Stimulated activated naive CD4-positive, alpha-beta T cell (primary cell): ENCODE measurements at regions not wholly inside any gene's neighbourhood (a gene's known extent, or its start where the extent isn't known, plus 50 kb on each side); places are given as distances from the start of the nearest gene placed in this dataset.
"Not testable (repeated sequence)": the region's sequence is repeated elsewhere in the genome, so short reads cannot be mapped to it uniquely, and the experiment has no call there.

ENCODE experiments used
- DNase-seq, 6 experiments: peaks; one replicate each; lab custom pipeline; 2025; lab: John Stamatoyannopoulos, UW

DNA sequence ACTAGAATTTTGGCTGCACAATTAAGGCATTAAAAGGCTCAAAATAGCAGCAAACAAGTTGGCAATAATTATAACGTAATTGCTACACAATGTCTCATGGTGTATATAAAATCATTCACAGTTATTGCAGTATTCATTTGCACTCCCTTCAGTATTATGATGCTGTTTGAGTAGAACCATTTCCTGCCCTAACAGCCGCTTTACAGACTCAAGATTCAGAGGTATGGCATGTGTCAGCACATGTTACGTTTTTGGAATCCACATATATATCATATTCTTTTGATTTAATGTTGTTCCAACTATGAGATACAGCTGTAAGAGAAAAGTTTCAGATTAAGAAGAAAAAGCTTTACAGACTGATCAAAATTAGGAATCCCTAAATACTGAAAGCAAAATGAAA is 56.3 kb upstream of the NCKAP5 start:
- no peak for DNase-seq

DNA sequence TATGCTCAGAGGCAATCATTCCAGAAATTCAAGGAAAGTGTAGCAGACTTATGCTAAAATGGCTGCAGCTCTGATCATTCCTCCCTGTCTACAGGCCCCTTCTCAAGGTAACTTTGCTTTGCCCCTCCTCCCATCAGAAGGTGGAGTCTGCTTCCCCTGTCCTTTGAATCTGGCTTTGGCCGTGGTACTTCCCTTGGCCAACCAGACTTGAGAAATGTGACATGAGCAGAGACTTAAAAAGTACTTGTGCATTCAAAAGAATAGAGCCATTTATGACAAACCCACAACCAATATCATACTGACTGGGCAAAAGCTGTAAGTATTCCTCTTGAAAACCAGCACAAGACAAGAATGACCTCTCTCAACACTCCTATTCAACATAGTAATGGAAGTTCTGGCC is 59.5 kb upstream of the NCKAP5 start:
- no peak for DNase-seq

DNA sequence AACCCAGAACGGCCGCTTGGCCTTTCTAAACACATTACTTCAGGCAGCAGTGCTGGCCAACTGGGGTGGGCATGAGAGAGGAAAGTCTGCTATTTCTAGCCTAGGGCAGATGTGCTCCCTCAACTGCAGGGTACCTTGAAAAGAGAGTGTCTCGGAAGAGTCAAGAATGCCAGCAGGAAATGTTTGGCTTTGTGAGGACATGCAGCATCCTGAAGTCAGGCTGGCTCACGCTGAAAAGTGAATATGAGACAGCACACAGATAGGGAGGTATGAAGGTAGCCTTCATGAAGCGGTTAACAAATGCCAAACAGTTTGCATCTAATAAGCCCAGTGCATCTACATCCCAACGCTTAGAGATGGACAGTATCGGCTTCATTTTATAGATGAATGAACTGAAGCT is 65.0 kb upstream of the NCKAP5 start:
- DNase-seq = no peak

DNA sequence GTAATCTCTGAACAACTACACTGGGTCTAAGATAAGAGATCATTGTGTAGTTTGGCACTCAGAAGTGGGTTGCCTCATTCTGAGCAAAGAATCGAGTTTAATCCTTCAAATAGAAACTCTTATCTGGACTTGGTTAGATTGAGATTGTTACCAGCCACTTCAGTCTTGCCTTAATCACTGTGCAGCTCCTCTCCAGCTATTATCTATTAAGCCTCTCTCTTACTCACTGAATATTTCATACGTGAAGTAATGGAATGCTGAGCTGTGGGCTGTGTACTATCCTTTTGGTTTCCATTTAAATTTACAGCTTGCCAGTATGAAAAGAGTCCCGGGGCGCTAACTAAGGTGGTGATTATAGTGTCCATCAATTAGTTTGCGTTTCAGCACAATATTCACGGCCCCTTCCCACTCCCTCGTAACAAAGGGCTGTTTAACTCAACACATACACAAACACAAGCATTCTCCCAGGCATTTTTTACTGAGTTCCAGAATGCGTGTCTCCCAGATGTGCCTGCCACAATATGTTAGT is 65.7 kb upstream of the NCKAP5 start:
- no peak for DNase-seq

DNA sequence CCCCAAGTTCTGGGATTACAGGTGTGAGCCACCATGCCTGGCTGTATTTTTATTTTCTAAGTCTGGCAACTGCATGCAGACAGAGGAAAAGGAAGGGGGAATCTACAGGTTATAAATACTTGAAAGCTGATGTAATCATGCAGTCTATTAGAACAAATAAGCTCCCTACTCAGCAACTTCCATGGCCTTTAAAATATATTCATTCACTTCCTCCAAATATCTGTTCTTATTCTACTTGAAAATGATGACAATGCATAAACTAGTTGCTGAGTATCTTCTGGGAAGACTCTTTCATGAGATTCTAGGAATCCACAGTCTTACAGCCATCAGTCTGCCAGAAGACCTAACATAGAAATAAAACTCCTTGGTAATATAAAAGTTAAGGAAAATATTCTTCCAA is 66.9 kb upstream of the NCKAP5 start:
- no peak for DNase-seq

DNA sequence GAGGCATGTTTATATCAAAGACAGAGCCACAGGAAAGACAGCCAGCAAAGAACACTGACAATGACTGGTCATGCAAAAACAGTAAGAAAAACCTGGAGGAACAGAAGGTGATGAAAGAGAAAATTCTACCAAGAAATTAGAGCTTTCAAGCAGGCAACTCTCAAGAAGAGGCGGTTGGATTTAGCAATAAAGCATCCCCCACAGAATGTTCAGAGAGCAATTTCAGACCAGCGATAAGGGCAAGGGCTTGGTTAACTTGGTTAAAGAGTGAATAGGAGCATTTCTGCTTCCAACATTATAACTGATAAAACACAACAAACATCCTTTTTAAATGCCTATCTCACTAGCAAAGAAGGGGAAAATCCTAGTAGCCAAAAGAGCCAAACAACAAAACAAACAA is 68.0 kb upstream of the NCKAP5 start:
- no peak for DNase-seq

DNA sequence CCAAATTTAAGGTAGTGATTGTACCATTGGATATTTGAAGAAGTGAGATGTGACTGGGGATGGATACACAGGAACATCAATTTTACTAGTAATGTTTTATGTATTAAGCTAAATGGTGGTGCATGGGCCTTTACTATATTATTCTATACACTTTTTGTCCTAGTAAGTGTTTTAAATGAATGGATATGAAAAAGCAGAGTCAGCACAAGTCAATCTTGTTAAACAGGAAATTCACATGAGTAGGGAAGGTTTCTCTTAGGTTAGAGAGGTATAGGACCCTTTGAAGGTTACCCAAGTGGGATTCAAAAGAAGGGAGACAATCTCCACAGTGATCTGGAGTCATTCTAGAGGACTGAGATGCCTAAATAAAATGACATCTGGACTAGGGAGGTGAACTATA is 71.8 kb upstream of the NCKAP5 start:
- no peak for DNase-seq

DNA sequence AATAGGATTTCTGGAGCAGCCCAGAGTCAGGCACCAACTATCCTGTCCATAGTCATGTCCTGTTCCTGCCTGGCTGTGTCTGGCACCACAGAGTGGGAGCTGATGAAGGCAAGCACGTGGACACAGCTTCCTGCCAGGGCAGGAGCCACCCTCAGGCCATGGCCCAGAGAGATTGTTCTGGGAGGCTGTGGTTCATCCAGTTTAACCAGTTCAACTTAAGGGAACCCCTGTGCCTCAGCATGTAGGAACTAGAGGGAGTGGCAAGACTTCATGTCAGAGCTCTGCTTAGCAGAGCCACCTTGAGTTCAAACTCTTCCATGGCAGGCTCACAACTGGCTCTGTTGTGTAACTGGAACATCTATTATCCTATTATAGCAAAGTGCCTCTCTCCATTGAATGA is 73.2 kb upstream of the NCKAP5 start:
- no peak for DNase-seq

DNA sequence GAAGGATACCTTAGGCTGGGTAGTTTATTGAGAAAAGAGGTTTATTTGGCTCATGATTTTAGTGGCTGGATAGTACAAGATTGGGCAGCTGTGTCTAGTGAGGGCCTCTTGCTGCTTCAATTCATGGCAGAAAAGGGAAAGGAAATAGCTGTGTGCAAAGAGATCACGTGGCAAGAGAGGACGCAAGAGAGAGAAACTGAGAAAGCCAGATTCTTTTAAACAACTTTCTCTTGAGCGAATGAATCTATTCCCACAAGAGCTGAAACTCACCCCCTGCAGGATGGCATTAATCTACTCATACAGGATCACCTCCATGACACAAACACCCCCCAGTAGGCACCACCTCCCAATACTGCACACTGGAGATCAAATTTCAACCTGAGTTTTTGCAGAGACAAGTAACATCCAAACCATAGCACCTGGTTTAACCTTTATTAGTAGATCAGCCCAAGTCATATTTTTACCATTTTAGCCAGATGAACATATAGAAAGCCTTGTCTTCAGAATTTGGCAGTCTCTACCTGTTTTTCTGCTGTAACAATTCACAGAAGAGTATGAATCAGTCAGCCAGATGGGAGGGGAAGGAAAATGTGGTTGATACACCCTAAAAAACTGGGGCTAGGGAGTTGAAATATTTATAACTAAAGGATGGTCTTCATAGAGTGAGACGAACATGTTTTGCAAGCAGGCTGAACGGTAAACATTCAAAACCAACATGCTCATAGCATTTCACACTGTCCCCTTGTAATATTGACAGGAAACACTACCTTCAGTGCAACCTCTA is 73.9 kb upstream of the NCKAP5 start:
- DNase-seq = no peak

DNA sequence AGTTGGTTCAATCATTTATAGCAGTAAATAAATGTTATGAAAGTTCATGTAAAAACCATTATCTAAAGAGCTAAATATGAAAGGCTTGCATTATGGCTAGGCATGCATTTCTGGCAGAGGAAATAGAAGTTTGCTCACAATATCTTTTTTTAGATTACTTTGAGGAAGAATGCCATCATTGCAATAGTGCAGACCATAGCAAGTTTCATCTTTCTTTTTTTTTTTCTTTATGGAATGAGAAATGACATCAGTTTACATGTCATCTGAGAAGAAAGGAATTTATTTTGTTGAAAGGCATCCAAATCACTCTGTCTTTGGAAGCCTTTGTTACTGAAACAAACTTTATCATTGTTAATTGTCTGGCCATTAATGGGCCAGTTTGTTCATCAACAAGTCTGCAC is 74.5 kb upstream of the NCKAP5 start:
- DNase-seq = no peak

DNA sequence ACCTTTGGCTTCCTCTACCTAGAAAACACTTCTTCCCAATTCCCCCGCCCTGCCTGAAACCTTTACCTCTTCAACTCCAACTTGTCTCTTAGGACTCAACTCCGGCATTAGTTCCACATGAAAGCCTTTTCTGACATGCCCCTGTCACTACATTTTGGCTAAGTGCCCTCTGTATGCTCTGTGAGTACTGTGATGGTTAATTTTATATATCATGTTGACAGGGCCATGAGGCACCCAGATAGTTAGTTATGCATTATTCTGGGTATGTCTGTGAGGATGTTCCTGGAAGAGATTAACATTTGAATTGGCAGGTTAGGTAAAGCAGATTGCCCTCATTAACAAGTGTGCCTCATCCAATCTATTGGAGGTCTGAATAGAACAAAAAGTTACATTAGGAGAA is 75.6 kb upstream of the NCKAP5 start:
- DNase-seq = no peak

DNA sequence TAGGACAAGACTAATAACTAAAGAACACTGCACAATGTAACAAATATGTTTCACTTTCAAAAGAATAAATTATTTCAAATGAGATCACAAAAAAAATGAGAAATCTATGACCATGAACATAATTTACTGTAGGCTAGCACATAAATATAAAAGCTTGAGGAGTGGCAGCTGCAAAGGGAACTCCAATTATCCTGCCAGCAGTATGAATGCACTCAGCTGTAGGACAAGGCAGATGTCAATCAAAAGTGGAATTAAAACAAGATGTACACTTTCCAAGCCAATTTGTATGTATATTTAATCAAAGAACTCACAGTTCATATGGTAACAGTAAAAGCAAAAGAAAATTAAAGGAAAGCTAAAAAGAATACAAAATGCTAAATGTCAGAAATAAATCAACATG is 76.6 kb upstream of the NCKAP5 start:
- no peak for DNase-seq

DNA sequence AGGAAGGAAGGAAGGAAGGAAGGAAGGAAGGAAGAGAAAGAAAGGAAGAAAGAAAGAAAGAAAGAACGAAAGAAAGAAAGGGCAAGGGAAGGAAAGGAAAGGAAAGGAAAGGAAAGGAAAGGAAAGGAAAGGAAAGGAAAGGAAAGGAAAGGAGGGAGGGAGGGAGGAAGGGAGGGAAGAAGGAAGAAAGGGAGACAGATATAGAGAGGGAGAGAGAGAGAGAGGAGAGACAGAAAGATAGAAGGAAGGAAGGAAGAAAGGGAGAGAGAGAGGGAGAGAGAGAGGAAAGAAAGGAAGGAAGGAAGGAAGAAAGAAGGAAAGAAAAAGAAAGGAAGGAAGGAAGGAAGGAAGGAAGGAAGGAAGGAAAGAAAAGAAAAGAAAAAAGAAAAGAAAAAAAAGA is 79.1 kb upstream of the NCKAP5 start:
- not testable (repeated sequence) for DNase-seq

DNA sequence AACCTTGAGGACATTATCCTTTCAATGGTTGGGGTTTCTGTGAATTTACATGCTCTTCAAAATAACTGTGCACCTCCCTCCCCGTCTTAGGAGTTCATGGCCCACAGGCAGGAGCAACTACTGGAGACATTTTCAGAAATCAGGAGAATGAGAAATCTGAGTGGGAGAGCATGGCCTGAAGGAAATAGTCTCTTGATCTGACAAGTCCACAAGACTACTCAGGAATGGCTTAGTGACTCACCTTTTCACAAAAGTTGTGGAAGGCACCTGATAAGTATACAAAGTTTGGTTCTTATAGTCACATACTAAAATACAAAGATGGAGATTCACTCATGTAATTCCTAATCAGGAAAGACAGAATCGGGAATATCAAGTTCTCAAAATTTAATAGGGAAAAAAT is 83.6 kb upstream of the NCKAP5 start:
- no peak for DNase-seq

DNA sequence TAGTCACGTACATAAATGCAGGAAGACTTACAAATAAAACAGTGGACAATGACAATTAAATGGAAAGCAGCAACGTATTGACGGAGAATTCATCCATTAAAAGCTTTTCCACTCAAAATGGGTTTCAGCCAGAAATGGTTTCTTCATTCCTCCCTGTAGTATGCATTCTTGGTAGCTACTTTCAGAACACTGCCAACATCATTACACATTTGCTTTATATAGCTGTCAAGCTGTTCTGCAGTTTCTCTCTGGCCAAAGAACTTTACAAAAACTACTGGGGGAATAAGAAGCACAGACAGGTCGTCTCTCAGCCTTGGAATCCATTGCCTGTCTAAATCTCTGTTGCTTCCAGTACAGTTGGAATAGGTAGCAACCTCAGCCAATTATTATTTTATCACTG is 84.1 kb upstream of the NCKAP5 start:
- no peak for DNase-seq

DNA sequence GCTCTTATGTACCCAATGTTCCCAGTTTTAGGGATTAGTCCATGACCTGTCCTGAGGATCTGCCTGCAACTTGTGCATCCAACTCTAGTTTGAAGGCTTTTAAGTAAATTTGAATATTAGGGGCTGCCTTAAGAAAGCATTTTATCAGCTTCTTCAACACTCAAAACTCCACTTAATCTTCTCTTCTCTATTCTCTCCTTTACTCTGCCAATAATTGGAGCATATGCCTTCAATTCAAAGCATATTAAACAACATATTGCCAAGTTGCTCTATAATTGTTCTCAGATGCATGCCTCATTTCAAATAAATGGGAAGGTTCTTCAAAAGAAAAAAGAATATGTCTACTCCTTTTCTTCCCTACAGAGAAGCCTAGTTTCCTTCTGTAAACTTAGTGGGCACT is 84.8 kb upstream of the NCKAP5 start:
- no peak for DNase-seq

DNA sequence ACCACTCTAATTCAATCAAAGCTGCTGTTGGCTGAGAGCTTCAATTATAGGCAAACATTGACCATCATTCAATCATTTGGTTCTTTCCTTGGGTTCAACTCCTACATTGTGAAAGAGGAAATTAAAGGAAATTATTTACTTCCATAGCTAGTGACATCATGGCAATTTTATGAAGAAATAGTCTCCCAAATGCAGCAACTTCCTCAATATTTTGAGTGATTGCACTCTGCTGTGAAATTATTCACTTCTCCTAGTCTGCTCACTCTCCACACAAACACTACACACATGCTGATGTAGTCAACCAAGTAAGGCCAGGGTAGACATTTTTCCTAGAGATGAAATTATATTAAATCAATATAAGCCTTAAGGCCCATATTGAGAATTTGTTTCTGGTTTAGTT is 86.7 kb upstream of the NCKAP5 start:
- DNase-seq = no peak

DNA sequence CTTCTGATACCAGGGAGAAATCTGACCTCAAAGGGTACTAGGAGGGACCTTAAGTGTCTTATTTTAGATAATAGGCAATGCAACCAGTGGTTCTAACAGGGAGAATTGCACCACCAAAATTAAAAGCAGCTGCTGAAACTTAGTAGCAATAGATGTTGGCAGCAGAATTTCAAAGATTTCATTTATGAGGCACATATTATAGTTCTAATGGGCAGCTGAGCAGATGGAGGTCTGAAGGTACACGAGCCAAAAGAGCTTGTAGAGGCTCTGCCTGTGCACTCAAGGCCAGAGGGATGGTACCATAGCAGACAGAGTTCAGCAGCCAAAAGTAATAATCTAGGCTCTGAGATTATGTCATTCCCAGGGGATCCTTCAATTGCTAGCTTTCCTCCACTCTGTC is 87.3 kb upstream of the NCKAP5 start:
- DNase-seq = no peak

DNA sequence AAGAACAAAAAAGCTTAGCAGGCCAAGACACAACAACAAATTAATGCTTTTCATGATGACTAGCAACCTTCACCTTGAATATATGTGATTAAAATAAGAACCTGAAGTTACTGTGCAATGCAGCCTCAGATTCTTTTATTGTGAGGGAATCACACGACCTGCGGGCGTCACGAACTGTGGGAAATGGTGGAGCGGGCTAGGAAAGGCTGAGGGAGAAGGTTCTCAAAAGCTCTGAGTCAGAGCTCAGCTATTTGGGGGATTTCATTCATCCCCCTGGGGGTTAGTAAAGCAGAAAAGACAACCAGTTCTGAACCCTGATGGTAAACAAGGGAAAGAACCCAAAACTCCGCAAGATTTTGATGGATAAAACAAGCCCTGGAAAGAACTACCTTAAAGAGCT is 89.3 kb upstream of the NCKAP5 start:
- no peak for DNase-seq

DNA sequence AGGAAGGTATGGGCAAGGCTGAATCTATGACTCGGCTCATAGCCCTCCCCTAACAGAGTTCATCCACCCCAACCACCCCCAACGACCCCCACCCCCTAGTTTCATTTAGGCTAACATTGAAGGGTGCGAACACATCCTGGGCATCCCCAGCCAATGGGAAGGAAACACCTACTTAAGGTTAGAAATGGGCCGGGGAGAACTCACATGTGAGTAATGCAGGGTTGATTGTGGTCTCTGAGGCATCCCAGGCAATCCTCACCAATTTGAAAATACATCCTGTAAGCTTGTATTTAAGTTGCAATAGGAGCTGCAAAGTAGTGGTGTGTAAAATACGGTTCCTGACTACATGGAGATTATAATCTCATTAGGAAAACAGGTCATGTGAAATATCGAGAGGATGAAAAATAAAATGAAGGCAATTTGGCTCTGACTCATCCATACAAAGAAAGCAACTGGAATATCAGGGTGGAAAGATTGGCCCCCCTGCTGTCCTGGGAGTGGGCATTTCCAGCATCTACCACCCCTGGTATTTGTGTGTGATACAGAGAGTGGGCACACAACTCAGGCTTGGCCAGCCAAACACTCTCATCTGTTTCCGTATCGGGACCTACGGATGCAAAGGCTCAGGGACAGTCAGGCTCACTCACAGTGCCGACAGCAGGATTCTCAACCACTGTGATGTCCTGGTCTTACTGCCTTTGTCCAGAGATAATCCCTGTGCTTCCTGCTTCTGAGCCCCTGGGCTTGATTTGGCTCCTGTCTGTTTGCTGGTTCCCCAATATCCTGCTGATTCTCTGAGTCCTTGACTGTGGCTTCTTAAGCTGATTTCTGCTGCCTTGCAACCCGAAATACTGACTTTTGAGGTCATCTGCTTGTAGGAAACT is 90.0 kb upstream of the NCKAP5 start:
- DNase-seq = no peak

DNA sequence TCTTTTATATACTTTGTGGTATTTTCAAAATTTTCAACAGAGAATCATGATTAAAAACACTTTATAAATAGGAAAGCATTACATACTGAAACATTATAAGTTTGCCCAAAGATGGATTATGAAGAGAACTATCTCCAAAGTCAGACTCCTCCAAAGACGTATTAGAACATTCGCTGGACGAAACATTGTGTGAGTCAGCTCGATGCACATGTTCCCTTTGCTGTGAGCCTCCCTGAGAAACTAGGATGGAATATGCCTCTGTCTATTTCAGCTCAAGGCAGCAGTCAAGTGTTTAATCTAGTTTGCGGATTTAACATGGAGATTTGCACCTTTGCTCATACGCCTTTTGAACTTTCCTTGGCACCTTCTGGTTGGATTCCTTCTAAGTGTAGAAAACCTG is 92.2 kb upstream of the NCKAP5 start:
- no peak for DNase-seq

DNA sequence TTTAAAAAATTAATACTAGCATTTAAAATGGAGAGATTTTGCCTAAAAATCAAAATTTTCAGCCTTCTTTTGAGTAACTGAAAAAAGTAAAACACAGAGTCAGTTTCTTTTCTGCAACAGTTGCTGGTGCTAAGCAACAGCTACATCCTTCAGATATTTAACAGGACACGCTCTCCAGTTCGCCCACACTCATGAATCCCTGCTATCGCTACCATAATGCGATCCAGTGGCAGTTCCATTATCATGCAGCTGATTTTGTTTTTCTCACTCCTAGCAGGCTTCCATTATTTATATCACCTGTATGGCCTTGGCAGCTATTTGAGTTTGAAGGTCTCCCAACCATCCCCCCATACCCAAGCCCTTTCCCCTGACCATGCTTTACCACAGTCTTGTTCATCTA is 93.1 kb upstream of the NCKAP5 start:
- DNase-seq = no peak

DNA sequence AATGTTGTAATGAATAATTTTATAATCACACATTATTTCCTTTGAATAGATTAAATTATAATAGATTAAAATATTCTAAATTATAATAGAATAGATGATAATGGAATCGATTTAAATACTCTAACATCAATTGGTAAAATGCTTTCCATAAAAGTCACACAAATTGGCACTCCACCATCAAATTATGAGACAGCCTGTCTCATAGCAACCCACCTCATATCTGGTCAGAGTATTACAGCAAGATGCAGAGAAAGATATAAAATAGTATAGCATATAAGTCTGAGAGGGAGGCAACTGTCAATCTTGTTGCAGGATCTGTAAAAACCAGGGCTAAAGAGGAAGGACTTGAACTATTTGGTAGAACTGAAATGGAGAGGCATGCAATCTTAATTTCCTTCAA is 98.4 kb upstream of the NCKAP5 start:
- no peak for DNase-seq
